GM18867 (cell line): ENCODE measurements at regions not wholly inside any gene's neighbourhood (a gene's known extent, or its start where the extent isn't known, plus 50 kb on each side); places are given as distances from the start of the nearest gene placed in this dataset.

Experiments
- ATAC-seq: cut with Tn5 transposase; IDR thresholded peaks from one replicate; pipeline ENCODE4 v1.9.1; 2021; ENCODE audit warnings: mild to moderate bottlenecking, moderate library complexity; ENCODE audit not compliant: unreplicated experiment

GRCh38 chr3:83513051-83513450 is 1445.7 kb upstream of the CADM2 start:
- ATAC-seq, result no peak

- ATAC-seq, result no peak
Measured at GRCh38 chr3:83513677-83514076, 1445.1 kb upstream of the CADM2 start.

- no peak for ATAC-seq
Measured at GRCh38 chr3:83514130-83514914, 1444.5 kb upstream of the CADM2 start.

- no peak for ATAC-seq
Measured at GRCh38 chr3:83515123-83515522, 1443.7 kb upstream of the CADM2 start.

- peak; percentile 95 for ATAC-seq
Measured at GRCh38 chr3:83523470-83524073, 1435.2 kb upstream of the CADM2 start.

GRCh38 chr3:83524901-83525300 is 1433.9 kb upstream of the CADM2 start:
- no peak for ATAC-seq

DNA sequence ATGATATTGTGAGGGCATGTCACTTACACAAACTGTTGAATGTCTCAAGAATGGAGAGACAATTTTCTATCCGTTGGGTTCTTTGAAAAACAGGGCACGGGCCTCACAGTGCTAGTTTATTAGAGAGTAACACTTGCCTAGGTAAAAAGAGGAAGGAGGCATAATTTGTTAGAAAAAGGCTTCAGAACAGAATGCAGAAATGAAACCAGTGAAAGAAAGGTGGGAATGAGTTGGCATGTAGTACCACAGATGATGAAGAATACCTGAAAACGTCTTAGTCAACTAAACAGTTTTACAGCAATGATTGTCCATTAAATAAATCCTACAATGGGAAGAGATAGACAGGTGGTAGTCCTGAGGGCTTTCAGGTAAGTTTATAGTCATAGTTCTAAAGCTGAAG is 1399.7 kb upstream of the CADM2 start:
- ATAC-seq, result no peak

DNA sequence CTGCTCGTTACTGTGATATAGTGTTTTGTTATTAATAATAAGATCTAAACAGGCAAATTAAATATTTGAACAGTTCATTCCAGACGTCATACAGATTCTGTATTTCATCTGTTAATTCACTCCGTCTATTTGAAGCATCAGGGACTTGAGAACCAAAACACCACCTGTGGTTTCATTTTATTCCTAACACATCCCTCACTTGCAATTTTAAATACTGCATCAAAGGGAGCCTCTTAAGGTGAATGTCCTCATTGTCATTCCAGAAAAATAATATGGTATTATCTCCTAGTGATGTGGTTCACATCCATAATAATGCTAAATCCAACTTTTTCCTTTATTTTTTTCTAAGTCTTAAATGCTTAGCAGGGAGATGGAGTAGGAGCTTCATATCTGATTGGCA is 1390.9 kb upstream of the CADM2 start:
- no peak for ATAC-seq

GRCh38 chr3:83581546-83581945 is 1377.2 kb upstream of the CADM2 start:
- ATAC-seq, result no peak

DNA sequence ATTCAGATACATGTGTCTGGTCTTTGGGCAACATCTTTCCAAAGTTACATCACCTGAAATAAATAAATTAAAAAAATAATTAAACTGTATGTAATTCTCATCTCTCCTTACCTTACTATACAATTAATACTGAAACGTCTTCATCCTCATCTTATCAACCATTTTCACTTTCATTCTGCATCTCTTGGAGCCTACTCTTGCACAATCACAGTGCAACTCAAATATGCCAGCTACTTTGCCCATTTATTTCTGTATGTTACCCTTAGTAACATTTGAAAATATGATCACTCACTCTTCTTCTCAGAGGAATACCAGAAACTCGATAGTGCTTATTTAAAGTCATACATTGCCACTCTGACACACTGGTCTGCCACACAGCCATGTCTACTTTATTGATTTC is 1357.1 kb upstream of the CADM2 start:
- no peak for ATAC-seq

- no peak for ATAC-seq
Measured at GRCh38 chr3:83622526-83622925, 1336.3 kb upstream of the CADM2 start.

DNA sequence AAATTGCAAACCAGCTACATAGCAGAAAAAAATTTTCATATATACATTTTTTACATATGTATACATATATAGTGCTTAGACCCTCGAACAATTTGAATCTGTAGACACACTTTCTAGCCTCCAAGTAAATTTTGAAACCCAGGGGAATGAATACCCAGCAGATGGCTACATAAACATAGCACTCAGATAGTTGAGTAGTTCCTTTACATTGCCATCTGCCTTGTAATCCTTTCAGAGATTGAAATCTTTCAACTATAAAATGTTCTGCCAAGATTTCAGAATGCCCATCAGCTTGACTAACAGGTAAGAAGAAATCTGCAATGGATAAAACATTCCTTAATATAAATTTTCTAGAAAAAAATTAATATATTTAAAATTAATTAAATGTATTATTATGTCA is 1333.5 kb upstream of the CADM2 start:
- no peak for ATAC-seq

GRCh38 chr3:83628471-83628870 is 1330.3 kb upstream of the CADM2 start:
- ATAC-seq, result no peak

- ATAC-seq, result no peak
Measured at GRCh38 chr3:83632526-83632925, 1326.3 kb upstream of the CADM2 start.

DNA sequence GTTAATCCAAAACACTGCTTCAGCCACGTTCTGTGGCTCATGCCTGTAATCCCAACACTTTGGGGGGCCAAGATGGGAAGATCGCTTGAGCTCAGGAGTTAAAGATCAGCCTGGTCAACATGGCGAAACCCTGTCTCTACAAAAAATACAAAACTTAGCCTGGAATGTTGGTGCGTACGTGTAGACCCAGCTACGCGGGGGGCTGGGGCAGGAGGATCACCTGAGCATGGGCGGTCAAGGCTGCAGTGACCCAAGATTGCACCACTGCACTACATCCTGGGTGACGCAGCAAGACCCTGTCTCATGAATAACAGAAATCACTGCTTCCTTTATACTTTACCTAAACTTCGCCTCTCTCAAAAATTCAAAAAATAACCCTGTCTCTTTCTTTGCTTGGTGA is 1325.0 kb upstream of the CADM2 start:
- ATAC-seq, result no peak

DNA sequence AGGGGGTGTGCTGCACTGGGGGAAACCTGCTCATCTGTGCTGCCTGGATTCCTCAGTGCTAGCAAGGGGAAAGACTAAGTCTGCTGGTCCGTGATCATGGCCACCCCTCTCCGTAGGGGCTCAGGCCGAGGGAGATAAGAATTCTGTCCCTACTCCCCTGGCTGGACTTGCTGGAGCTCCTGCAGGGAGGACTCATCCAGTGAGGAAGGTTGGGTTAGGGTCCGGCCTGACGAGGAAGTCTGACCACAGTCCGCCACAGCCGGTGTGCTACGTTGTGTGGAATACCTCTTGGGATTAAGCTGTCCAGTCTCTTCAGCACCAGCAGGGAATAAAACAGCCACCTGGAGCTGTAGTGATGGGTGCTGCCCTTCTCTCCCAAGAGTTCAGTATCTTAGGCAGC is 1309.1 kb upstream of the CADM2 start:
- ATAC-seq, result no peak

GRCh38 chr3:83655083-83655482 is 1303.7 kb upstream of the CADM2 start:
- no peak for ATAC-seq

DNA sequence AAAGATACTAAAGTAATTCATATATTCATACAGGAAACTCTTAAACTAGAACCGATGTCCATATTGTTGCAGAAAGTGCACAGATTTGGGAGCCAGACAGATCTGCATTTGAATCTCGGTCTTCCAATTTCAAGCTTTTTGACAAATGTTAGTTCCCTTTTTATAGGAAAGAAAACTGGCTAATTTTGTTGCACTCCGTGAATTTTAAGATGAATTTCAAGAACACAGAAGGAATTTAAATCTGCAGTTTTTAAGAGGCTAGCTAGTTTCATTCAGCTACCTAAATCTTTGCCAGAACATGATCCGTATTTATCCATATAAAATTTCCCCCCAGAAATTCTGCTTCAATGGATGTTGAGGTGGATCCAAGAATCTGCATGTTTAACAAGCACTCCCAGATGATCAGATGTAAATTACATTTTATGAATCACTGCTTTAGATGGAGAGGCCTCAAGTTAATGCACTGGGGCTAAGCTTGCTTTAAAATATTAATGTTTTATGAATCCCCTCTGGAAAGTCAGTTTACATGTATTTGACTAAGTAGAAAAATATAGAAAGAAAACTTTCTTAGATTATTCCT is 1296.3 kb upstream of the CADM2 start:
- ATAC-seq, result no peak

DNA sequence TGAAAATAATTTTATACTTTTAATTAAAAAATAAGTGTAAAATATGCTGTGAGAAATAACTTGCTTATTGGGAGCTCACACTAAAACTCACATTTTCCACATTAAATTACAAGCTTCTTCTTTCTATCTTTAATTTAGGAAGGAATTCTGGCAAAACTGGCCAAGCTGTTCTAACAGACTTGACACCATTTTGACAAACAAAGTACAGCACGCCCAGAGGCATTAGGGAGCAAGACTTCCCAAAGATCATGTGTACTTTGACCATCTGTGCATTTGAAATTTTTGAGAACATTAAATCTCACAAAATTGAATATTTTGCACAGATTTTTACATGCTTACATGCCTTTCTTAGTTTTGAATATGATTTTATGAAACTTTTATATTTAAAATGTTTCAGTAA is 1288.4 kb upstream of the CADM2 start:
- no peak for ATAC-seq

- no peak for ATAC-seq
Measured at GRCh38 chr3:83683937-83684598, 1274.7 kb upstream of the CADM2 start.

GRCh38 chr3:83706669-83707068 is 1252.1 kb upstream of the CADM2 start:
- ATAC-seq, result no peak

DNA sequence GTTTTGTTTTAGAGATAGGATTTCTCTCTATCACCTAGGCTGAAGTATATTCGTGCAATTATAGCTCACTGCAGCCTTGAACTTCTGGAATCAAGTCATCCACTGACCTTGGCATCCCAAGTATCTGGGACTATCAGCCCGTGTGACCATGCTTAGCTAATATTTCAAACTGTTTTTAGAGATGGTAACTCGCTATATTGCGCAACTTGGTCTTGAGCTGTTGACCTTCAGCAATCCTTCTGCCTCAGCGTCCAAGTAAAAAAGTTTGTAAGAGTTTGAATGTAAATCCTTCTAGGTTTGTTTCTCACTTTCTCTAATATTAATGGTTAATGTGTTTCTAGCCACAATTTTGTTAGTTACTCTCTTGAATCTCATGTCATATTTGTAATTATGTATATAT is 1243.5 kb upstream of the CADM2 start:
- no peak for ATAC-seq
